CD4-positive, alpha-beta T cell treated with Interleukin-4 for 1 hour (primary cell): ENCODE measurements at regions not wholly inside any gene's neighbourhood (a gene's known extent, or its start where the extent isn't known, plus 50 kb on each side); places are given as distances from the start of the nearest gene placed in this dataset.

Source experiments
- DNase-seq, 2 donors: peaks; one replicate each; pipeline ENCODE4 v3.0.0-alpha.2; 2020 to 2022

- DNase-seq, result no peak
Observed at GRCh38 chr4:128381748-128382559, 94.3 kb upstream of the PGRMC2 start.

DNA sequence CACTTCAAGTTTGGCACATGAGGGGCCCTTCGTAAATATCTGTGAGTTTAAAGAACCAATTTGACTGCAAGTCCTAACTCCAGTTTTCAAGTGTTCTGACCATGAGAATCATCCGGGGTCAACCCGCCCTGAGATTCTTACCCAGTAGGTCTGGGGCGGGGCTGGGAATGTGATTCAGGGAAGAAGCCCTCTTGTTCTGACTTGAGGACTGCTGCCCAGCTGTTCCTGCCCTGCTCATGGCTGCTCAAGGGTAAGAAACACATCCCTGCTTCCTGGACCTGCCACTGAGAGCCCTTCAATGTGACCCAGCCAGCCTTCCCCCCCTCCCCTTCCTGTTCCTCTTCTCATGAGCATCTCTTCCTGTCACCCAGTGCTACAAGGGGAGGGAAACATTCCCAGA is 92.7 kb upstream of the PGRMC2 start:
- no peak for DNase-seq

- DNase-seq, result no peak
Observed at GRCh38 chr4:128379860-128380259, 92.2 kb upstream of the PGRMC2 start.

GRCh38 chr4:128378668-128379067 is 91.1 kb upstream of the PGRMC2 start:
- DNase-seq, result no peak

DNA sequence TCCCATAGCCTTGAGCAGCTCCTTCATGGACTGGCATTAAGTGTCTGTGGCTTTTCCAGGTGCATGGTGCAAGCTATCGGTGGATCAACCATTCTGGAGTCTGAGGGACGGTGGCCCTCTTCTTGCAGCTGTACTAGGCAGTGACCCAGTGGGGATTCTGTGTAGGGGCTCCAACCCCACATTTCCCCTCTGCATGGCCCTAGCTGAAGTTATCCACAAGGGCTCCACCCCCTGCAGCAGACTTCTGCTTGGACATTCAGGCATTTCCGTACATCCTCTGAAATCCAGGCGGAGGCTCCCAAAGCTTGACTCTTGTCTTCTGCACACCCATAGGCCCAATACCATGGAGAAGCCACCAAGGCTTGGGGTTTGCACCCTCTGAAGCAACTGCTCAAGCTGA is 89.3 kb upstream of the PGRMC2 start:
- DNase-seq, result no peak

DNA sequence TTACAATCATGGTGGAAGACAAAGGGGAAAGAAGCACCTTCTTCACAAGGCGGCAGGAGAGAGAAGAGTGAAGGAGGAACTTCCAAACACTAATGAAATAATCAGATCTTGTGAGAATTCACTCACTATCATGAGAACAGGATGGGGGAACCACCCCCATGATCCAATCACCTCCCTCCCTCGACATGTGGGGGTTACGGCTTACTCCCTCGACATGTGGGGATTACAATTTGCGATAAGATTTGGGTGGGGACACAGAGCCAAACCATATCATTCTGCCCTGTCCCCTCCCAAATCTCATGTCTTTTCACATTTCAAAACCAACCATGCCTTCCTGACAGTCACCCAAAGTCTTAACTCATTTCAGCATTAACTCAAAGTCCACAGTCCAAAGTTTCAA is 88.7 kb upstream of the PGRMC2 start:
- DNase-seq, result no peak

DNA sequence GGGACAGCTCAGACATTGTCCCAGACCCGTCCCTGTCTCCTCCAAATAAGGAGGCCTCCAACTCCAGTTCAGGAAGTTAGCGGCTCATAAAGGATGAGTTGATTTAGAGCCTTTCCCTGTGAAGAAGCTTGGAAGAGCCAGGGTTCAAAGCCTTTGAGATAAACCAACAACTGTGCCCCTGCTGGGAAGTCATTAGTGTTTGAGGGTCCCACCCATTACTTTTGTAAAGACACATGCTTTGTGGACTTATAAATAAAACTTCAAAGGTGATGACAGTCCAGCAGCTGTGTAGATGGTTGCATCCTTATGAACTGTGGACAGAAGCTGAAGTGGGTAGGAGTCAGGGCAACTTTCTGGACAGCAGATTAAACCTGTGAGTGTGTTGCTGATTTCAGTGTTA is 86.0 kb upstream of the PGRMC2 start:
- DNase-seq, result no peak

DNA sequence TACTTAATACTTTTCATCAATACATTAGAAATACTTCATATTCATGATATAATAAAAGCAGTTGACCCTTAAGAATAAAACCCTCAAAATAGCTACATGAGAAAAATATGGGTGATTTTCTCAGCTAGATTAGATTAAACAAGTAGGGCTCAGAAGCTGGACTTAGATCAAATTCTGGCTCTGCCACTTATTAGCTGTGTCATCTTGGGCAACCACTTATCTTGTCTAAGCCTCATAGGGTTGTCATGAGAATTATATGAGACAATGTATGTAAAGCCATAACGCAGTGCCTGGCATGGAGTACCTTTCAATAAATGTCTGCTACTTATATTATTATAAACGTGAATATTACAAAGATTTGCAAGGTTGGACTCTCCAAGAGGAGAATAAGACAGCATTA is 84.3 kb upstream of the PGRMC2 start:
- DNase-seq, result no peak

DNA sequence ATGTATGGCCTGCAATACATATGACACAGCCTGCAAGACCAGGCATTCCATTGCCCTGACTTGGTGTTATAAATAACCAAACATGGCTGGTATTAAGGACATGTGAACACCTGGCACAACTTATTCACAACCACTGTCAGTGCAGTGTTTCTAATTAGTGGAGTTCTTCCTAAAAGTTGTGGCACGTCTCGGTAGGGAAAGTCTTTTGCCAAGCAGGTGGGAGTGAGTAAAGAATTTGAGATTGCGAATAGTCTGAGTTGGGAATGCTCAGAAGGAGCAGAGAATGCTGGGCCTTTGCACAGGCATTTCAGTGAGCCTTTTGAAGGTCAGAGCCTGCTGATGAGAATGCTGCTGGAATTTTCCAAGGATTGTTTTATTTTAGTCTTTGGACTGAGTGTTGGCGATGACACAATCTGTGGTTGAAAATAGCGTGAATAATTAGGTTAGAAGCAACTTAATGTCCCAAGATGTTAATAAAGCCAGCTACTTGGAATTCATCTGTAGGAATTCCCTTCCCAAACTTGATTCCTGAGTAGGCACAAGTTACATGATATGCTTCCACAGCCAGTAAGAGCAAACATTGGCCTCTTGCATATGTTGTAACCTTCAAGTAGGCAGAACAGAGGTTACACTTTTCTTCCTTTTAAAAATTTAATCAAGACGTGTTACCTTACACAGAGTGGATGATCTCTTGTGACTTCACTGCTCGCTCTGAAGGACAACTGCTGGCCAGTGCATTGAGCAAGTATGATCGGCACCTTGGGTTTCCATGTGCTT is 83.6 kb upstream of the PGRMC2 start:
- no peak for DNase-seq

- DNase-seq, result no peak
Observed at GRCh38 chr4:128366212-128366611, 78.6 kb upstream of the PGRMC2 start.

DNA sequence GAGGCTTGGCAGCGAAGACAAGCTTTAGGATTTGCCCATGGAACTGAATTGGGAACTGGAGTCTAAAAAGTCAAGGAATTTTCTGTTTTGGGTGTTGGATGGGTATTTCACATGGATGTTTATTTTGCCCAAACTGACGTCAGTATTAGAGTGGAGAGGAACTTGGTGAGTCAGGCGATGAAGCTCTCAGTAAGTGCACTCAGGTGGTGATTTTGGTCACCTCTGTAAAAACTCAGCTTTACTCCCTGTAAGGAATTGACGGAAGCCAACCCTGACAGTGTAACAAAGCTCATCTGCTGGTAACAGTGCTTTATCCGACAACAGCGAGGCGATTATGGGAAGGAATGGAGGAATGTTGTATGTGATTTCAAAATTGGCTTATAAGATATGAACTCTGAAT is 77.0 kb upstream of the PGRMC2 start:
- no peak for DNase-seq

- DNase-seq, result no peak
Observed at GRCh38 chr4:128363966-128364365, 76.4 kb upstream of the PGRMC2 start.

DNA sequence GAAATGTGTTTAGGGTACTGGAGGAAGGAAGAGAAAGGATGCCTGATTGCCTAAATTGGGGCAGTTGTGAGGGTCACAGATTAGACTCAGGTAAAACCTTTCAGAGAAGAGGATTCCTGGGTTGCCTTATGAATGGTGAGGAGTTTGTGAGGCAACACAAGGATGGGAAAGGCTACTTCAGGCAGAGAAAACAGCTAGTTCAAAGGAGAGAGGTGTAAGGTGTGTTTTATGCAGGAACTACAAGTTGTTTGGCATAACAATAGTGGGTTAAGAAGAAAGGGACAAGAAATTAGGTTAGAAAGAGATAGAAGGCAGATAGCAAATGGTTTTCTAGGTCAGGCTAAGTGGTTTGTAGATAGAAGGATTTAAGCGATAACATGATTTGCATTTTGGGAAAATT is 75.1 kb upstream of the PGRMC2 start:
- DNase-seq, result no peak

GRCh38 chr4:128359422-128359821 is 71.8 kb upstream of the PGRMC2 start:
- DNase-seq, result no peak

- no peak for DNase-seq
Observed at GRCh38 chr4:128358913-128359279, 71.3 kb upstream of the PGRMC2 start.

GRCh38 chr4:128358231-128358912 is 70.8 kb upstream of the PGRMC2 start:
- DNase-seq, result no peak

DNA sequence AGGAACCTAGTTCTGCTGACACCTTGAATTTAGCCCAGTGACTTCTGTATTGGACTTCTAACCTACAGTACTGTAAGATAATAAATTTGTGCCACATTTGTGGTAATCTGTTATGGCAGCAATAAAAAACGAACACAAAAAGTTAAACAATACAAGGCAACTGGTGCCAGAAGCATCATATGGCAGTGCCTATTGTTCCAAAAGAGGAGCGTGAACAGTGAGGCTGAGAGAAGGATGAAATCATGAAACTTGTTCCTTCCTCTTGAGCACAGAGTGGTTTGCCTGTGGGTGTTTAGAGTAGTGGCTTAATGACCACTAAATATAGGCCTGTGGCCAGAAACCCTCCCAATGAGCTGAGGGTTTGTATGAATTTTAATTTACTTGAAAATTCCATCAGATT is 69.7 kb upstream of the PGRMC2 start:
- DNase-seq, result no peak

DNA sequence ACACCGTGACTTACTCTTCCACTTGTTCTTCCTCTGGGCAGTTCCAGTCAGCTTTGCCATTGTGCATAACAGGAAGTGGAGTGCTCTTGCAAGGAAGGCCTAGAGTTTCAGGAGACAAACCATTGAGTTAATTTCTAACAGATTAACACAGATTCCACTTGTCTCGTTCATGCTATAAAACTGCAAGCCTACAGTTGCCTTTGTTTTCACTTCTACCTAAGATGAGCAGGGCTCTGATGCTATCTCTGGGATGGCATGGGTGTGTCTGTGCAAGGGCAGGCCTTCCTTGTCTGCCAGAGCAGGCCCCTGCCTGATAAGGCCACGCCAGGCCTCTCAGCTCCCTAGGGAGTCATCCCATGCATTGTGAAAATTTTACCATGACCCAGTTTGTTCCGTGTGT is 67.7 kb upstream of the PGRMC2 start:
- no peak for DNase-seq

DNA sequence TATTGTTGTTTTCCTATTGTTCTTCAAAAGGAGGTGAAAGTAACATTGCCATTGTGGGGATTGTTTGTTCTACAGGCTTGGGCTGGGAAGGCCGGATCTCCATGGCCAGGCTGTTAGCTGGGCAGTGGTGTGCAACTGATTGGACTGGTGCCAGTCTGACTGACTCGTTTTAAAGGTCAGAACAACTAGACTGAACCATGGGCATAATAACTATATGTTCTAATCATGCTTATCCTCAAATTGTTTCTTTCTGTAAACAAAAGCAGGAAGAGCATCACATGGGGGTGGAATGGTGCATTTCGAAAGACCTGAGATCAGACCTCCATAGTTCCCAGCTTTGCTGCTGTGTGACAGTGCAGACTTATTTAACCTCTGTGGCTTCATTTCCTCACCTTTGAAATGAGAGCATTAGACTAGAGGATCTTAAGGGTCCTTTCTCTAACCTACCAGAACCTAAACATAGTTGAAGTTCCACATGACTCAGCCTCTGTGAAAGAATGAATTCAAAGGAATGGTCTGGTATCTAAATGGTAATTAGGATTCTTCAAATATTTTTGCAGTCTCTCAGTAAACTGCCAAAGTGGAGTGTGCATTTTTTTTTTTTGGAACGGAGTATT is 66.7 kb upstream of the PGRMC2 start:
- DNase-seq, result no peak

DNA sequence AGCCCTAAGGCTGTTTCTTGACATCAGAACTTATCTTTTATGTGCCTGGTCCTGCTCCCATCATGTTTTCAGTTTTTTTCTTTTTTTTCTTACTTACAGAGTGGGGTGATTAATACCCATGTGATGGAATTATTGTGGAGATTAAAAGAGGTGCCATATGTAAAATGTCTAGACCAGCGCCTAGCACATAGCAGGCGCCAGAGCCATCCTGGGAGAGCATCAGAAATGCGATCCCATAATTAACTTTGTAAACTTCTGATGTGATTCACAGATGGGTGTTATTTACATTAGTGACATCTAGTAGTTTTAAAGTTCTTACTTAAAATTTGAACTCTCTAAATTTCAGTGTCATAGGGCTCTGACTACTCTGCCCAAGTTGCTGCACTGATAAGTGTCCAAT is 66.2 kb upstream of the PGRMC2 start:
- DNase-seq, result no peak

- DNase-seq, result no peak
Observed at GRCh38 chr4:128351502-128351901, 63.9 kb upstream of the PGRMC2 start.

GRCh38 chr4:128350449-128351045 is 62.9 kb upstream of the PGRMC2 start:
- DNase-seq, result no peak

GRCh38 chr4:128349921-128350320 is 62.3 kb upstream of the PGRMC2 start:
- DNase-seq, result no peak
